GM12878 (cell line): ENCODE measurements at regions not wholly inside any gene's neighbourhood (a gene's known extent, or its start where the extent isn't known, plus 50 kb on each side); places are given as distances from the start of the nearest gene placed in this dataset.

Experiments used
- USF1 ChIP-seq: IDR thresholded peaks from 2 replicates; pipeline ENCODE4 v1.6.1; 2011; ENCODE audit warnings: borderline replicate concordance, low read depth, mild to moderate bottlenecking, moderate library complexity, mixed read lengths, low read length; ENCODE audit not compliant: insufficient read depth; ENCODE audit errors: extremely low read length
- YY1 ChIP-seq: IDR thresholded peaks from 2 replicates; pipeline ENCODE4 v1.6.1; 2011; ENCODE audit warnings: low read depth, mild to moderate bottlenecking, low read length
- ZBTB11 ChIP-seq: fragments of 450-650 bp; formaldehyde crosslinking; IDR thresholded peaks from 2 replicates; pipeline ENCODE4 v1.5.0; 2022; ENCODE audit warnings: mild to moderate bottlenecking, missing genetic modification characterization

GRCh38 chrX:98114021-98114420 lies 1230.3 kb downstream of the RPA4 start:
- TF ChIP-seq YY1 (no peak), USF1 (no peak), ZBTB11 (CRISPR knock-in tag) (no peak)
